A204.1 (cell line): ENCODE measurements at regions not wholly inside any gene's neighbourhood (a gene's known extent, or its start where the extent isn't known, plus 50 kb on each side); places are given as distances from the start of the nearest gene placed in this dataset.
"Not testable (repeated sequence)": the region's sequence is repeated elsewhere in the genome, so short reads cannot be mapped to it uniquely, and the experiment has no call there.

Source experiments
- FAIRE-seq: peaks from 2 replicates; lab custom pipeline; 2012; peaks lifted over from hg19 to GRCh38; lab: Jason Lieb, UNC

DNA sequence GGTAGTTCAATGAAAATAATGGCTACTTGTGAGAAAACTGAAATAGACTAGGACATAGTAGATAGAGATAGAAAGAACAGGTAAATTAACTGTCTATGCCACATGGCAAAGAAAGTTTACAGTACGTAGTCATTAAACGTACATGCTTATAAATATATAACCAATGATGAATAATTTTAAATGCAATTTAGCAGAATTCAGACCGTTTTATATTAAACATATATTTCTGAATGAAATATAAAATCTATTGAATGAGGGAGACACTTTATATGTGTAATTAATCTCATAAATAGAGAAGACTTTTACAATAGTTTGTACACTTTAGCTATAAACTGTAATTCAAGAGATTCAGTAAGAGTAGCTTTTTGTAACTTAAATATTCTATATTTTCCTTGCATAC is 124.4 kb upstream of the VPREB1 start:
- FAIRE-seq: no peak

DNA sequence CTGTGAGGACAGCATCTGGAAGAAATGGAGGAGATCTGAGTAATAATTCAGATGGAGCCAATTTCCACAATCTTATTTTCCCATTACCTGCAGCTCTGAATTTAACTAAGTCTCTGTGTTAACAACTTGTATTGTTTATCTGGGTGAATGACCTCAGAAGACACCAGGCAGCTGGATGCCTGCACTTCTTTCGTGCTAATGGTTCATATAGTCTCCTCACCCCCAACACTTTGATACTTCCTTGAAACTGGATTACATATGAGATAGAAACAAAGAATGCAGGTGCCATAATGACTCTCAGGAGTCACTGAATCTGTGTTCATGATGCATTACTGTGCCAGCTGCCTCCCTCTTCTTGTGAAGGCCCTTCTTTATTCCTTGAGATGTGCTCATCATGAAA is 125.6 kb upstream of the VPREB1 start:
- no peak for FAIRE-seq

DNA sequence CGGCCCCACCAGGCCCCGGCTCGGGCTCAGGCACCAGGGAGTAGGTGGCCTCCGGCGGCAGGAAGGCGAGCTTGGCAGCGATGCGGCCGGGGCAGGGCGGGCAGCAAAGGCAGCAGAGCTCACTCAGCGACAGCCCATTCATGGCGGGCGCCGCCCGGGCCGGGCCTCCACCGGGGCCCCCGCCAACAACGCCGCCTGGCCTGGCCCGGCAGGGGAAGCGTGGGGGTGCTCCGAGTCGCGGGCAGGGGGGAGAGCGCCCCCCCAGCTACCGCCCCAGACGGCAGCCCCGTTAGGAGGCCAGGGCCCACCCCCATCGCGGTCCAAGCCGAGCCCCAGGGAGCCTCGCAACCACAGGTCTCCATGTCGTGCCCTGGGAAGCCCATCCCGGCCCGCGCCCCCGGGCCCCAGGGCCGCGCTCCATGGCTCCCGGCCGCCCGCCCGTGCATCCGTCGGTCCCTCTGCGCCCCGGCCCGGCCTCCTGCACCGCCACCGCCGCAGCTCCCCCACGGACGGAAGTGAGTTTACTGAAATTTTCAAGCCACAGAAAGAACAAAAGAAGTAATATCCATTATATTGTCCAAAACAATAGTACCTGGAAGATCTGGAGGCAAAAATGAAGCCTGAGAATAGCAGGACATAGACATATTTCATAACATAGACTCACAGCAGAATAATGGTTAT is 126.6 kb upstream of the VPREB1 start:
- FAIRE-seq: not testable (repeated sequence)

DNA sequence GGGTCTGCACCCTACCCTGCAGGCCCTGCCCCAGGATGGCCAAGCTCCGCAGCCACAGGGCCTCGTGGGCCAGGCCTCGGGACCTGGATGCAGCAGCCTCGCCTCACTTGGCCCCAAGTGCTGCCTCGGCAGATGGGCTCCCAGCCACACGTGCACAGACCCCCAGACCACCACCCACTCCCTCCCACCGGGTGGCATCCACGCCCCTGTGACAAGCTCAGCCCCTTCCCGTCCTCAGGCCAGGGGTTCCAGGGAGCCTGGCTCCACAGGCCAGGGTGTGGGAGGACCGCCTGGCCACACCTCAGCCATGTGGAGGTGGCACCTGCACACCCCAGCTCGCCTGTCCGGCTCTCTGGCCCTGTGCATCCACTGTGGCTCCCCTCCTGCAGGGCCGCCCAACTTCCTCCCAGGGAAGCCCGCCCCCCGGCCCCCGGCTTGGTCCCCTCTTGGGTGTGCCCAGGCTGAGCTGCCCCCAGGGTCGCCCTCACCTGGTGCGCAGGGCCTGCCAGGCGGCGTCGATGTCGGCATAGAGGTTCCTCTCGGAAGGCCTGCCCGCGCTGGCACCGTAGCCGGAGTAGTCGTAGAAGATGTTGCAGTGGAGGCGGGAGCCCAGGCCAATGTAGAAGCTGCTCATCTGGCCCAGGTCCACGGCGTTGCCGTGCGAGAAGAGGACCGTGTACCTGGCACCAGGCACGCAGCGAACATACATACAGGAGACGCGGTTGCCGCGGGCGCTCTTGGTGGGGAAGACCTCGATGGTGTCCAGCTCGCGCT is 127.4 kb upstream of the VPREB1 start:
- FAIRE-seq: not testable (repeated sequence)

DNA sequence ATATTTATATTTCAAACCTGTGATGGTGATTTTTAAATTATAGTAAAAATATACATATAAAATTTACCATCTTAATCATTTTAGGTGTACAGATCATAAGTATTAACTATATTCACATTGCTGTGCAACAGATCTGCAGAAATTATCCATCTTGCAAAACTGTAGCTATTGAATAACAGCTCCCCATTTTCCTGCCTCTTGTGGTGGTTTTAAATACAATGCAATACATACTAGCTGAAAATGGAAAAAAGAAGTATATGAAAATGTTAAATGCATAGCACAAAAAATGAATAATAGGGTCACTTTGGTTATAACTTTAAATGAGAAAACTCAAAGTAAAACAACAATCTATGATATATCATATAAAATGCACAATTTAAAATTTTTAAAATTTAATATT is 130.9 kb upstream of the VPREB1 start:
- FAIRE-seq: no peak

DNA sequence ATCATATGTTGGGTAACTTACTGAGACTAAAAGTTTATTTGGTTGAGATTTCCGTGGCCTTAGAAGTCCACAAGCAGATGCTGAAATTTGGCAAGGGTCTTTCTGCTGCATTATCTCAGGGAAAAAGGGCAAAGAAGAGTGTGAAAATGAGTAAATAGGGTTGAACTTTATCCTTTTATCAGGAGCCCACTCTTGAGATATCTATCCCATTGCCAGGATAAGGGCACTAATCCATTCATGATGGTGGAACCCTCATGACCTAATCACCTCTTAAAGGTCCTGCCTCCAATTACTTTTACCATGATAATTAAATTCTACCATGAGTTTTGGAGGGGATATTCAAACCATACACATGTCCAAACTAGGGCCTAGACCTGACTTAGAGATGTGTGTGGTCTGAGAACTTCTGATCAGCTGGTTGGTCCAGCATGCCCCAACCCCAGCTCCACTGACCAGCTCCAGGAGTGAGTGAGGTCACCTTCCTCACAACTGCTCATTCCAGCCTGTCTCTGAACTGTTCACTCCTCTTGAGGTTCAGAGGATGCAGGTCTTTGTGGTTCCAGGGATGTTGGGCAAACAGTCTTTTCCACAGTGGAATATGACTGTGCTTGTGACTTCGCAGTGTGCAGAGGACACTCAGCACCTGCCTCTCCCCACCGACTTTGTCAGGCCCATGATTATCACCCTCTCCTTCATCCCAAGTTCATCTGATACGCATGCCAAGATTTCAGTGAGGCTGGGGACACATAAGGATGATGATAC is 130.1 kb upstream of the TOP3B start:
- FAIRE-seq: no peak

DNA sequence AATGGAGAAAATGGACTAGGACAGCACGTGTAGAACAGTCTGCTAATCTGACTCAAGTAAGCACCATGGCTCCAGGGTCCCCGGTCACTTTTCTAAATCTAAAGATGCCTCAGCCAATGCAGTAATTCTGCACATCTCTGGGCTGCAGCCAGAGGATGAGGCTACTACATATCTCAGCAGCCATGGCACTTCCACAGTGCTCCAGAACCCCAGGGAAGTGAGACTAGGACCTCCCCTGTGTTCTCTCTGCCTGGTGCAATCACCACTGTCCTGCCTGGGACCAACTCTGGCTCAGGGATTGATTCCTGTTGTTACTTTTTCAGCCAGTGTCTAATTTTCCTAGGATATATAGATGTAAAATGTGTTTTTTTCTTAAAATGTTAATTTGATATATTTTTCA is 129.4 kb upstream of the TOP3B start:
- no peak for FAIRE-seq

DNA sequence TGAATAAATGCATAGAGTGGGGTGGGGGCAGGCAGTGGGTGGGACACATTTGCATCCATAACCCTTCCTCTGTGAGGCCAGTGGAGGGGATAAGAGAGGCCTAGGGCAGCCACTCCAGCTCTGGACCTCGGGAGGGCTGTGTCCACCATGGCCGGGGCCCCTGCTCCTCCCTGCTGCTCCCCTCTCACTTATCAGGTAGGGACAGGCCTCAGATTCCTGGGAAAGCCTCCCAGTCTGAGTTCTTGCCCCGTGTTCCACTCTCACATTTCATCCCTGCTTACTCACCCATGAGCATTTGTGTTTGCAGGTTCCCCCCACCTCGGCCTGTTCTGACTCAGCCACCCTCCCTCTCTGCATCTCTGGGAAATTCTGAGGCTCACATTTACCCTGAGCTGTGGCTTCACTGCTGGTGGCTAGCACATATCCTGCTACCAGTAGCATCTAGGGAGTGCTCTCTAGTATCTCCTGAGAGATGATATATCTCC is 128.7 kb upstream of the TOP3B start:
- no peak for FAIRE-seq

DNA sequence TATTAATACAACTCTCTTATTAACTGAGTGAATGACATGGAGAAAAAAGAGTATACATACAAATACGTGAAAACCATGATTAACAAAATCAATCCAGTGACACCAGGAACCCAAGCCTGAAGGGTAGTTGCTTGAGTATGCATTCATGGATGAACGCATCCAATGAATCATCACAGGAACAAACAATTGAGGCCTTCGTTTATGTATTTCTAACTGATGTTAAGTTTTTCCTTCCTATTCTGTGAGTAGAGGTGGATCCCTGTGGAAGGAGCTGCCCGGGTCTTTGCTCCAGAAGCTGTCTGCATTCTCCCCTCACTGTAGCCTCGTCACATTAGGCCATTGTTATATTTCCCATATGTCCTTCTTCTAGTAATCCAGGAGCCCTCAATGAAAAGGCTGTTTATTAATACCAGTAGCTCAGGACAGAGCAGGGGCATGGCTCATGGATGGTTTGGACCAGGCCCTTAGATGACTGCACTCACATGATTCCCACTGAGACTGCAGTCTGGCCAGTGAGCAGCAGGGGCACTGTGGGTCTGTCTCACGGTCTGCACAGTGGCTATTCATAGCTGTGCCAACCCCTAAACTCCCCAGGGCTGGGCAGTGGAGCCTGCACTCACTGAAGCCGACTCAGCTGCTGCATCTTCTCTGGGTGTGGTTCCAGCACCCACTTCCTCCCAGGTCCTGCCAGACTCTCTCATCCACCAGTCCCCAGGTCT is 128.1 kb upstream of the TOP3B start:
- no peak for FAIRE-seq

DNA sequence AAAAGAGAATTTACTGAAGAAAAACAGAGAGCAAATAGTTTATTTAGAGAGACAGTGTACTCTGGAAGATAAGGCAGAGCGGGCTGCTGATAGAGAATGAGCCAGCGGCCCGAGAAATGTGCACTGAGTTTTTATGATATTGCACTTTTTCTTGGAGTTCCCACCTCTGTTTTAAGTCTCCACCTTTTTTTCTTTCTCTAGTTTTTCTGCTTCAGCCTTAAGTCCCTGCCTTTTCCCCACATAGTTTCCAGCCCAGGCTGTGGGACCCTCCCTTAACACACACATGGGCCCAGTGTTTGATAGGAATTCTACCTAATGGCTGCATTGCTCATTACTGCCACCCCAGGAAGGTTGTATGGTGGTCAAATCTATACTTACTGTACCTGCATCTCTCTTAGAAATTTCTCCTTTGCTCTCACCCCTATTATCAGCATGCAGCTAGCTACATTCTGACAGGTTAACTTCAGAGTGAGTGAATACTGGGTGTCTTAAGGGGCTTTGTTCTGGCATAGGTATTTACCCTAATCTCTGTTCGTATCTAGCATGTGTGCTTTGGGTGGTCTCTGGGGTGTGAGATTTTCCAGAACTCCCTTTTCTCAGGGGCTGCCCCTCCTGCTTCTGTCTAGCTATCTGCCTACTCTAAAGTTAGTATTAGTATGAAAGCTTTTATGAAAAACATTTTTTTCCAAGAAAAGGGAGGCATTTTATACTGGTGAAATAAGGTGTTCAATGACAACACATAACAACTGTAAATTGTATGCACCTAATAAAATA is 127.3 kb upstream of the TOP3B start:
- FAIRE-seq: no peak

DNA sequence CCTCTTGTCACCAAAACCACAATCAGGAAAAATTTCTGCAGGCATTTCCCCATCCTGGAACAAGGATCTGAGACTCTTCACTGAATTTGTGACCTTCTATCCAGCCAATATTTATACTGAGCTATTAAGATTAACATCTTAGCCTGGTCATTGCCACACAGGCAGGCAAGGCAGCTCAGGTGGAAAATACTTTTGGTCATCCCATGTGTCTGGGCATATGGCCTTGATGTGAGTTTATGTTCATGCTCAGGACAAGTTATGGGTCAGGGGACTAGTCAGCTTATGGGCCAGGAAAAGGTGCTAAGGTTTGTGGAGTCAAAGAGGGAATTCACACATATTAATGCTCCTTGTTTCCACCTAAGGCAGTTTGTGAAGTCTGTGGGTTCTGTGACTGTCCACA is 124.3 kb upstream of the TOP3B start:
- no peak for FAIRE-seq

DNA sequence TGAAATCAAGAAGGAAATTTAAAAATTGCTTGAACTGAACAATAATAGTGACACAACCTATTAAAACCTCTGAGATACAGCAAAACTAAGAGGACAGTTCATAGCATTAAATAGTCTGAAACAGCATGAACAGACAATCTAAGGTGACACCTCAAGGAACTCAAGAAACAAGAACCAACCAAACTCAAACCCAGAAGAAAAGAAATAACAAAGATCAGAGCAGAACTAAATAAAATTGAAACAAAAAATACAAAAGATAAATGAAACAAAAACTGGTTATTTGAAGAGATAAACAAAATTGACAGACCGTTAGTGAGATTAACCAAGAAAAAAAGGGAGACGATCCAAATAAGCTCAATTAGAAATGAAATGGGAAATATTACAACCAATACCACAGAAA is 122.8 kb upstream of the TOP3B start:
- no peak for FAIRE-seq

DNA sequence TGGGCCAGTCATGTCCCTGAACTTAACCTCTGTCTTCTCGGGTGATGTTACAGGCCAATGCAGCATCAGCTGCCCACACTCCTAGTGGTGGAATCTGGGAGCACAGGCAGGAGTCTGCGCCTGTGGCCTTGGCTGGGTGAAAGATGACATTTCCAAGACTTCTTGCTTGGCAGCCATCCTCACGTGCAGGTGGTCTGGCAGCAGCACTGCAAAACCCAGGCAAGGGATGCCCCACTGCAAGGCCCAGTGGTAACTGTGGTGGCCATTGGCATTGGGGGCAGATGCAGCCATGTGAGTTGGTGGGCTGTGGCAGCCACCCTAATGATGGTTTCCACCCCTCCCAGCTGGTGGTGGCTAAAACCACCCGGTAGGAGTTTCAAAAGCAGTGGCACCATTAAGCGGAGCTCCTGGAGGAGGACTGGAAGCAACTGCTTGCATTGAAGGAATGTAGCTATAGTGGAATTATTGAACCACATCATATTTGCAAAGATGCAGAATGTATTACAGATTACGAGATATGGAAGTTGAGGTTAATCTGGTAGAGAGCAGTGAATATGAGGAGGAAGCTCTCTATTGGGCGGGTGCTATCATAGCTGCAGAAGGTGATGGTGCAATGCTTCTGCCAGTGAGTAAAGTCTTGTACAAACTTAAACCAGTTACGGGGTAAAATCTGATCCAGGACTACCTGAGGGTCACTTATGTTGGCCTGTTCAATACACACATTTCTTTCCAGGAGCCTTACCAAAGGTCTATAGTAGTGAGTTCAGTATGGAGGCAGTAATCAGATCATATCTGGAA is 120.7 kb upstream of the TOP3B start:
- FAIRE-seq: no peak

DNA sequence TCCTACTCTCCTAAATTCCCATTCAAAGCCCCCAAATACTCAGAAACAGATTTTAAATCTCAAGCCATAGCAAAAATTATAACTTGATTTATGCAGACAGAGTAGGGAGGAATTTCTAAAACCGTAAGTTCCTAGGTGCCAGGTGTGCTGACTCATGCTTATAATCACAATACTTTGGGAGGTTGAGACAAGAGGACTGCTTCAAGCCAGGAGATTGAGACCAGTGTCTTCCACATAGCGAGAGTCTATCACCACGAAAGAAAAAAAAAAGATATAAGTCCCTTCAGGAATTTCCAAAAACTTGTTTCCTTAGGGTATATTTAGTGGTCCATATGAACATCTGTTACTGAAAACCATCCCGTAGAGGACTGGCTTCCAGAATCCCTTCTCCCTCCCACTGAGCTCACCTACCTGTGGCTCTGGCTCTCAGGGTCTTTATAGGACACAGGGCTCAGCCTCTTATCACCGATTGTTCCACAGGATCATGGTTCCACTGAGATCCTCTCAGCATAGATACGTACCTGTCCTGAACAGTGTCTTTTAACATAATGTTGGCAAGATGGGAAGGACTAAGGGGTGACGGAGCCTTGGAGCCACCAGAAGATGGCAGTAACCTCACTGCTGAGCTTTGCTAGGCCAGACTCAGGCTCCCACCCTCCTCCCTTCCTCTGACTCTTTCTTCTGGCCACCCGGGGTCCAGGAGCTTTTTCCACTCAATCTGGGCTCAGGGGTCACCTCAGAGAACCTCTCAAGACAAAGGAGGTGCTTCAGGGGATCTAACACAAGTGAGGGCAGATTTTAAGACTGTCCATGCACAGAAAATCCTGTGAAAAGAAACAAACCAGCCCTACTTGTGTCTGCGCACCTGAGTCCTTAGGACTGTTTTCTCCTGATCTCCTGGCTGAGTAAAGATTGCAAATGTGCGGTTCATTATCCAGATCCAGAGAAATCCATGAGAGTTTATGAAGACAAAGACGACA is 117.5 kb upstream of the TOP3B start:
- FAIRE-seq: no peak

DNA sequence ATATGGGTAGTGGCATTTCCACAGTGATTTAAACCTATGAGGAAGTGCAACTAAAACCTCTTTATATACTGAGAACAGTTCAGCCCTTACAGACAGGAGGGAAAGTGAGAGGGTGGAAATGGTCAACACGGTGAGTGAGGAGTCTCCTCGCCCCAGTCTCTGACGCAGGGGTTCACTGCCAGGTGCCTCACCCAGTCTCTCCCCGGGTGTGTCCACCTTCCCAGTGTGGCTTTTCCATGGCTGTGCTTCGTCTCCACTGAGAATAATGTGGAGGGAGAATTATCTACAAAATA is 116.6 kb upstream of the TOP3B start:
- no peak for FAIRE-seq

DNA sequence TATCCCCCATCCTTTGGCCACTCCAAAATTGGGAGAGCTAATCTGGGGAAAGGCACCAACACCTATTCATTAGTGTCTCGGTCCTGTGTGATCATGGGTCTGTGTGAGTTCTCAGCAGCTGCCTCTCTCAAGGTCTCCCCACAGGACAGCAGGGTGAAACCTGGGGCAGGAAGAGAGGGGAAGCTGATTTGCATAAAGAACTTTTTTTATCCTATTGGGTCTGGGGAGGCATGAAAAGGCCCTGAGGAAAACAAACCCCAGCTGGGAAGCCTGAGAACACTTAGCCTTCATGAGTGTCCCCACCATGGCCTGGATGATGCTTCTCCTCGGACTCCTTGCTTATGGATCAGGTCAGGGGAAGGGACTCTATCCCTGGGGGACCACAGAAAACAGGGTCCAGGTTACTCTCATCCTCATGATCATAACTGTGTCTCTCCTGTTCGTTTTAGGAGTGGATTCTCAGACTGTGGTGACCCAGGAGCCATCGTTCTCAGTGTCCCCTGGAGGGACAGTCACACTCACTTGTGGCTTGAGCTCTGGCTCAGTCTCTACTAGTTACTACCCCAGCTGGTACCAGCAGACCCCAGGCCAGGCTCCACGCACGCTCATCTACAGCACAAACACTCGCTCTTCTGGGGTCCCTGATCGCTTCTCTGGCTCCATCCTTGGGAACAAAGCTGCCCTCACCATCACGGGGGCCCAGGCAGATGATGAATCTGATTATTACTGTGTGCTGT is 116.0 kb upstream of the TOP3B start:
- no peak for FAIRE-seq

DNA sequence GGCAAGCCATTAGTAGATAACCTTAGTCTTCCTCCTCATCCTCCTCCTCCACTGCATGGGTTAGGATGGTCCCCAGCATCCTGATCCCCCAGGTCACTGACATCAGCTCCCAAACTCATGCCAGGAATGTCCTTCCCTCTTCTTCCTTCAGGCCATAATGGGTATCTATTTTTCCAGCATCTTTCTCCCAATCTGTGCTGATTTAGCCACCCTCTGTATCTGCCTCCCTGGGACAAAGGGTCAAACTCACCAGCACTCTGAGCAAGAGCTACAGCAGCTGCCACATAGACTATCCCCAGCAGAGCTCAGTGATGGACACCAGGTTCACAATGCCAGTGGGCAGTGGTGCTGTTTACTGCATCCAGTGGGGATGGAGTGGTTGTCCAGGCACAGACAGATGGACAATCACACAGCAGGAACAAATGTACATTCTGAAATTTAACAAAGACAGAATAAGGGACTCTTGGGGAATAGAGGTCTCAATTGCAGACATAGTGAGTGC is 115.2 kb upstream of the TOP3B start:
- FAIRE-seq: no peak

DNA sequence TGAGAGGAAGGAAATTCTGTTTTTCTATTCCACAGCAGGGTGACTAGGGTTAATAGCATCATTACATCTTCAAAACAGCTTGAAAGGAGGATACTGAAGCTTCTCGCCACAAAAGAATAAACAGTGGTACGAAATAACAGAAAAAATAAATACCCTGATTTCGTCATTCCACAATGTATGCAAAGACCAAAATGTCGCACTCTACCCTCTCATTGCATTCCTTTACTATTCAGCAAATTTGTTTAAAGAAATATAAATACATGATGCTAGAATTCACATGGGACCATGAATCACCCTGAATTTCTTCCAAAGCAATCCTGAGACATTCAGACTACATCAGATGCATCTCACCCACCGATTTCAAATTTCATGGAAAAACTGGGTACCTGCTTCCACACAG is 112.3 kb upstream of the TOP3B start:
- no peak for FAIRE-seq

DNA sequence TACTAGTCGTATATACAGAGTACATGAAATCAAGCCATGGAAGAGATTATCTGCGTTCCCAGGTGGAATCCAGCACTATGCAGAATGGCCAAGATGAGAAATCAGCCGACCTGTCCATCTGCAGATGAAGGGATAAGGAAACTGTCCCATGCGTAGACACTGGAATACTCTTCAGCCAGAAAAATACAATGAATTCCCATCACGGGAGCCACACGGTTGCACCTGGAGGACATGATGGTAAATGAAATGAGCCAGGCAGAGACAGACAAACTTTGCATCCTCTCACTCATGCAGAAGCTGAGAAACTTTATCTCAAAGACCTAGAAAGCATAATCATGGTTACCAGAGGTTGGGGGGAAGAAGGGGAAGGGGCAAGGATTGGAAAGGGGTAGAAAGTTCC is 111.9 kb upstream of the TOP3B start:
- FAIRE-seq: no peak
